RWPE1 (cell line): ENCODE measurements at regions not wholly inside any gene's neighbourhood (a gene's known extent, or its start where the extent isn't known, plus 50 kb on each side); places are given as distances from the start of the nearest gene placed in this dataset.
"Not testable (repeated sequence)": the region's sequence is repeated elsewhere in the genome, so short reads cannot be mapped to it uniquely, and the experiment has no call there.

Experiments used
- CTCF ChIA-PET: fragments of 350-600 bp; sonication (Branson Sonifier 250); formaldehyde crosslinking; extraction: SDS; loops from one replicate; lab custom pipeline; 2021; lab: Yijun Ruan, JAX
- POLR2A ChIA-PET: fragments of 400-600 bp; formaldehyde crosslinking; extraction: SDS; loops from one replicate; lab custom pipeline; 2020; ENCODE audit warnings: antibody characterized with exemption; ENCODE audit not compliant: low non-redundant PET; lab: Yijun Ruan, JAX
- DNase-seq: peaks from one replicate; pipeline ENCODE4 v3.0.0; 2012; ENCODE audit warnings: low spot score
- H3K27ac ChIP-seq: fragments of 450-650 bp; 2 replicates; pipeline ENCODE4 v1.5.1; 2017
- CTCF ChIP-seq: fragments of 450-650 bp; conservative IDR thresholded peaks from 2 replicates; pipeline ENCODE4 v1.5.1; 2017; ENCODE audit warnings: low read depth, mild to moderate bottlenecking

DNA sequence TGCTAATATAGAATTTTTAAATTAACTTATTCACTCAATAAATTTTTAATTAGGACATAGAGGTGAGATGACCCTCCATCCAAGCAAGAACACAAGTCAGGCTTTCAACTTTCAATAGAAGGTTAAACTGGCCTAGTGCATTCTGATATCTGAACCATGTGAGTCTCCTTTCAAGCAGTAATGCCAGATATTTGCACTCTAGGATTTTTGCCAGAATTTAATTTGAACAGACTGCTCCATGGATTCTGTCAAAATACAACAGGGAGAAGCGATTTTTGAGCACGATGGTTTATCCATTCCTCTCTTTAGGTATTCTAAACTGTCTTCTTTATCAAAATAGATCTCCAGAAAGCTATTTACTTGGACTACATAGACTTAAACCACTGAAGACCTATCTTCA, 72.0 kb upstream of the DCLK2 start:
- ChIA-PET CTCF (interaction anchor here (1.3 kb wide), 1 partner anchor 237 kb away, joined by 5 read pairs; no protein-coding TSS in a partner anchor), POLR2A (no interaction called here)
- no peak overlapping the region for H3K27ac ChIP-seq
- DNase-seq: no peak
- TF ChIP-seq CTCF: no peak

DNA sequence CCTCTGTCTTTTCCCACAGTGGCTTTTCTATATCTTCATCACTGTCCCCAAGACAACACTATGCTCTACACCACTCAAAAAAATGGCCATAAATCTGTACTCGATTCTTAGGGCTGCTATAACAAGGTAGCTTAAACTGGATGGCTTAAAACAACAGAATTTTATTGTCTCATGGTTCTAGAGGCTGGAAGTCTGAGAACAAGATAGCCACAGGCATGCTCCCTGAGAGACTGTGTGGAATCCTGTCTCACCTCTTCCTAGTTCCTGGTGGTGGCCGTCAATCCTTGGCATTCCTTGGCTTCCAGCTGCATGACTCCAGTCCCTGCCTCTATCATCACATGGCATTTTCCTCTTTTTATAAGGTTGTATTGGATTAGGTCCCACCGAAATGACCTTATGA, 70.7 kb upstream of the DCLK2 start:
- POLR2A ChIA-PET: no interaction called here
- H3K27ac ChIP-seq: no peak overlapping the region
- no peak for TF ChIP-seq CTCF
- CTCF ChIA-PET: interaction anchor here (1.3 kb wide), 1 partner anchor 235 kb away, joined by 5 read pairs; no protein-coding TSS in a partner anchor
- no peak for DNase-seq

- ChIA-PET CTCF (interaction anchor here (2.4 kb wide), 1 partner anchor 235 kb away, joined by 11 read pairs; no protein-coding TSS in a partner anchor), POLR2A (no interaction called here)
- no peak for TF ChIP-seq CTCF
- no peak overlapping the region for H3K27ac ChIP-seq
- no peak for DNase-seq
Measured at GRCh38 chr4:150008546-150008945, 69.7 kb upstream of the DCLK2 start.

DNA sequence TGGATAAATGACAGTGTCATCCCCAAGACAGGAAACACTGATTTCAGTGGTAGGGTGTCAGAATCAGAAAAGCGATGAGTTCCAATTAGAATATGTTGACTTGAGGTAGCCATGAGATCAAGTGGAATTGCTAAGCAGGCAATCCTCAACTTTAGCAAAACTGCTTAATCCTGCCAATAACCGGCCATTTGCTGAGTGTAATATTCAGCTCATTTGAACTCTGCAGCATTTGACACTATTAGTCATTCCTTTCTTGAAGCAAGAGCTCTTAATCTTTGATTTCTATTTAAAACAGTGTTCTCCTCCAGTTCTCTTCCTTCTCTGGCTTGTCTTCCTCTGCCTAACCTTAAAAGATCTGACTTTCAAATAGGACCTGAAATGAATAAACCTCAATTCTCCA, 68.7 kb upstream of the DCLK2 start:
- CTCF ChIA-PET: interaction anchor here (1.1 to 2.4 kb wide), 3 partner anchors 207 to 240 kb away, joined by 3 to 11 read pairs (median 4); no protein-coding TSS in a partner anchor
- no peak for TF ChIP-seq CTCF
- DNase-seq: no peak
- no peak overlapping the region for H3K27ac ChIP-seq
- POLR2A ChIA-PET: no interaction called here

DNA sequence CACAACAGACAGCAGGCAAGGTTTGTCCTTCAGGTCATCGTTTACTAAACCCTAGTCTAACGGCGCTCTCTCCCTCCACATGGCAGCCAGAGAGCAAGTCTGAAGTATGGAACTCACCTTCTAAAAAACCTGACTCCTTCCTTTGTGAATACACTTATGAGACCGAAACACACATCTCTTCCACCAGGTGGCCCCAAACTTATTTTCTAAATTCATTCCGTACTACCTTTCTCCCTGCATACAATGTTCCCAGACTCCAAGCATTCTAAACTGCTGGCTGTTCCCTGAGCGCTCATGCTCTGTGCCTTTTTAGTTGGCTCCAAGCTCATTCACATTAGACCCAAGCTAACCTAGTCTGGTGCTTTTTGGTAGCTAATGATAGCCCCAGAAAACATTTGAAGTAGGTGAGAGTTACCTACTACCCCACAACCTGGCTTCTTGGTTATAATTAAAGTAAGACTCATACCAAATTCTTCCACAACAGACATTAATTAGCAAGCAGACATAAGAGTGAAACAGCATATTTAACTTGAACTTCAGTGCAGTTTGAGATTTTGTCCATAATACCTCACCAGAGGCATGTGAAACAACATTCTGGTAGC, 67.6 kb upstream of the DCLK2 start:
- TF ChIP-seq CTCF: peak; percentile 51
- ChIA-PET CTCF (interaction anchor here (0.6 to 1.2 kb wide), 5 partner anchors 201 to 325 kb away, joined by 3 to 7 read pairs (median 4); no protein-coding TSS in a partner anchor), POLR2A (no interaction called here)
- H3K27ac ChIP-seq: no peak overlapping the region
- peak; percentile 54 for DNase-seq

DNA sequence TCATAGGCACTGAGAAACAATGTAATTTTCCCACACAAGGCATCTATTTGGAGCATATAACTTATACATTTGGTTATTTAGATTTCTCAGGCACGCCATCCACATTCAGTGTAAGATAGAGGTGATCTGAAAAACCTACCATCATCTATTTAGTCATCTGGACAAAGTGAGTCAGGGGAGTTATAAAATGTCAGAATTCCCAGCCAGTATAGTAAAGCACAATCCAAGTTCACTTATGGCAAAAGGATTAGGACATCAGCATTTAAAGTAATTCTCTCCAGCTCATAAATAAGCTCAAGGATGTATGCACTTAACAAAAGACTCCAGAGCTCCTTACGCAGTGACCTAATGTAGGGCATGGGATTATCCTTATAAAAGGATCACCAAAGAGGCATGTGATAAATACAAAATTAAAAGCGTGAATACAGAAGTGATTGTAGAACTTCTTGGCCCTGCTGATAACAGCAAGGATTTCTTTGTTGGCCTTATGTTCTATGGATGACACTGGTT, 65.3 kb upstream of the DCLK2 start:
- no peak for DNase-seq
- TF ChIP-seq CTCF: no peak
- ChIA-PET POLR2A (no interaction called here), CTCF (no interaction called here)
- no peak overlapping the region for H3K27ac ChIP-seq

DNA sequence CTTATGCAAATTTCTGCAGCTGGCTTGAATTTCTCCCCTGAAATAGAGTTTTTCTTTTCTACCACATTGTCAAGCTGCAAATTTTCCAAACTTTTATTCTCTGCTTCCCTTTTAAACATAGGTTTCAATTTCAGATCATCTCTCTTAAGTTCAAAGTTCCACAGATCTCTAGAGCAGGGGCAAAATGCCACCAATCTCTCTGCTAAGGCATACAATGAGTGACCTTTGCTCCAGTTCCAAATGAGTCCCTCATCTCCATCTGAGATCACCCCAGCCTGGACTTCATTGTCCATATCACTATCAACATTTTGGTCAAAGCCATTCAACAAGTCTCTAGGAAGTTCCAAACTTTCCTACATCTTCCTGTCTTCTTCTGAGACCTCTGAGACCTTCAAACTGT, 62.3 kb upstream of the DCLK2 start:
- CTCF ChIA-PET, DNase-seq, POLR2A ChIA-PET, H3K27ac ChIP-seq: not testable (repeated sequence)

- POLR2A ChIA-PET, H3K27ac ChIP-seq, CTCF ChIA-PET, DNase-seq: not testable (repeated sequence)
Measured at GRCh38 chr4:150016621-150017020, 61.6 kb upstream of the DCLK2 start.
